ENCODE measurements at regions not wholly inside any gene's neighbourhood (a gene's known extent, or its start where the extent isn't known, plus 50 kb on each side); places are given as distances from the start of the nearest gene placed in this dataset.

- Mint-ChIP-seq H3K4me1 (ENCODE audit: insufficient read depth, unreplicated experiment) (peaks cover 29% of the 10 kb centered on the region), H3K9me3 (ENCODE audit: unreplicated experiment) (no peaks in the 10 kb centered on the region), H3K4me3 (ENCODE audit: unreplicated experiment) (no peak overlapping the region), H3K27me3 (ENCODE audit: insufficient read depth, unreplicated experiment) (no peaks in the 10 kb centered on the region), H3K27ac (ENCODE audit: low read depth, unreplicated experiment) (peak overlapping the region; percentile 4), H3K36me3 (ENCODE audit: insufficient read depth, unreplicated experiment) (no peaks in the 10 kb centered on the region)
- CTCF ChIA-PET, result interaction anchor here (0.8 kb wide), 1 partner anchor 24 kb away, joined by 3 read pairs; no protein-coding TSS in a partner anchor
- POLR2A ChIA-PET, result interaction anchor here (1.5 to 1.8 kb wide), 2 partner anchors 9 to 40 kb away, joined by 5 to 6 read pairs; no protein-coding TSS in a partner anchor
- BruUV-seq (replicated peaks), result no TSS peak
- peak; percentile 33 for DNase-seq (ENCODE audit: unreplicated experiment)
- TF ChIP-seq, protein P1, sequence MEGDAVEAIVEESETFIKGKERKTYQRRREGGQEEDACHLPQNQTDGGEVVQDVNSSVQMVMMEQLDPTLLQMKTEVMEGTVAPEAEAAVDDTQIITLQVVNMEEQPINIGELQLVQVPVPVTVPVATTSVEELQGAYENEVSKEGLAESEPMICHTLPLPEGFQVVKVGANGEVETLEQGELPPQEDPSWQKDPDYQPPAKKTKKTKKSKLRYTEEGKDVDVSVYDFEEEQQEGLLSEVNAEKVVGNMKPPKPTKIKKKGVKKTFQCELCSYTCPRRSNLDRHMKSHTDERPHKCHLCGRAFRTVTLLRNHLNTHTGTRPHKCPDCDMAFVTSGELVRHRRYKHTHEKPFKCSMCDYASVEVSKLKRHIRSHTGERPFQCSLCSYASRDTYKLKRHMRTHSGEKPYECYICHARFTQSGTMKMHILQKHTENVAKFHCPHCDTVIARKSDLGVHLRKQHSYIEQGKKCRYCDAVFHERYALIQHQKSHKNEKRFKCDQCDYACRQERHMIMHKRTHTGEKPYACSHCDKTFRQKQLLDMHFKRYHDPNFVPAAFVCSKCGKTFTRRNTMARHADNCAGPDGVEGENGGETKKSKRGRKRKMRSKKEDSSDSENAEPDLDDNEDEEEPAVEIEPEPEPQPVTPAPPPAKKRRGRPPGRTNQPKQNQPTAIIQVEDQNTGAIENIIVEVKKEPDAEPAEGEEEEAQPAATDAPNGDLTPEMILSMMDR (IDR thresholded peaks at IDR 0.05; ENCODE audit: unreplicated experiment), result no peak
- intact Hi-C loops (cut with micrococcal nuclease), result loop anchor here (5.0 to 10.0 kb wide), 2 partner anchors 87 to 185 kb away; no protein-coding TSS in a partner anchor
These were observed 93.2 kb downstream of the SOCS6 start for GRCh38 chr18:70382017-70382416.

- H3K4me1 Mint-ChIP-seq (ENCODE audit: insufficient read depth, unreplicated experiment), result peaks cover 29% of the 10 kb centered on the region
These were observed 92.4 kb downstream of the SOCS6 start for GRCh38 chr18:70380915-70381896.

More at GRCh38 chr18:70380915-70381896, 92.4 kb downstream of the SOCS6 start:
- TF ChIP-seq, protein P1 (IDR thresholded peaks at IDR 0.05; ENCODE audit: unreplicated experiment), result no peak
- Mint-ChIP-seq H3K27me3 (ENCODE audit: insufficient read depth, unreplicated experiment) (no peaks in the 10 kb centered on the region), H3K27ac (ENCODE audit: low read depth, unreplicated experiment) (peak overlapping the region; percentile 4), H3K4me3 (ENCODE audit: unreplicated experiment) (no peak overlapping the region), H3K36me3 (ENCODE audit: insufficient read depth, unreplicated experiment) (no peaks in the 10 kb centered on the region), H3K9me3 (ENCODE audit: unreplicated experiment) (no peaks in the 10 kb centered on the region)
- ChIA-PET POLR2A (interaction anchor here (0.7 to 1.5 kb wide), 3 partner anchors 8 to 41 kb away, joined by 3 to 6 read pairs (median 4); no protein-coding TSS in a partner anchor), CTCF (interaction anchor here (0.7 to 0.9 kb wide), 3 partner anchors 23 to 53 kb away, joined by 3 read pairs; no protein-coding TSS in a partner anchor)
- DNase-seq (ENCODE audit: unreplicated experiment), result no peak
- no TSS peak for BruUV-seq (replicated peaks)
- intact Hi-C loops (cut with micrococcal nuclease), result loop anchor here (5.0 to 10.0 kb wide), 2 partner anchors 86 to 184 kb away; no protein-coding TSS in a partner anchor

All from MCF 10A (cell line).